Prostate gland (tissue), 2 donors: ENCODE measurements at regions not wholly inside any gene's neighbourhood (a gene's known extent, or its start where the extent isn't known, plus 50 kb on each side); places are given as distances from the start of the nearest gene placed in this dataset.

Experiments used
- CTCF ChIP-seq, 4 experiments: fragments of 200-600 bp in 2 of 4; fragments of 450-650 bp in 2 of 4; sonication (generic) in 2 of 4; IDR thresholded peaks; 1 replicate in 3 of 4; 2 replicates in 1 of 4; pipeline ENCODE4 v1.5.1; 2016 to 2019; ENCODE audit warnings: antibody characterized with exemption in 4 of 4, mild to moderate bottlenecking in 2 of 4, moderate library complexity in 2 of 4
- POLR2A ChIP-seq: fragments of 450-650 bp; IDR thresholded peaks from one replicate; pipeline ENCODE4 v1.6.1; 2016; ENCODE audit warnings: antibody characterized with exemption, mild to moderate bottlenecking

- no peak for TF ChIP-seq CTCF (IDR thresholded peaks at IDR 0.05)
- TF ChIP-seq POLR2A = no peak
These were observed 216.8 kb upstream of the TANK start for GRCh38 chr2:160943414-160943813.
